WERI-Rb-1 (cell line): ENCODE measurements at regions not wholly inside any gene's neighbourhood (a gene's known extent, or its start where the extent isn't known, plus 50 kb on each side); places are given as distances from the start of the nearest gene placed in this dataset.

Experiments used
- DNase-seq: peaks from one replicate; pipeline ENCODE4 v3.0.0-alpha.2; 2020
- H3K27ac ChIP-seq: fragments of 250-450 bp; sonication (Bioruptor Pico); 2 replicates; pipeline ENCODE4 v1.5.1; 2020; ENCODE audit warnings: mild to moderate bottlenecking, moderate library complexity
- H3K27me3 ChIP-seq: fragments of 250-450 bp; sonication (Bioruptor Pico); 2 replicates; pipeline ENCODE4 v1.5.1; 2021; ENCODE audit warnings: mild to moderate bottlenecking, low read depth, moderate library complexity; ENCODE audit not compliant: insufficient read depth, severe bottlenecking
- H3K36me3 ChIP-seq: fragments of 250-450 bp; sonication (Bioruptor Pico); 2 replicates; pipeline ENCODE4 v1.5.1; 2020; ENCODE audit warnings: mild to moderate bottlenecking, moderate library complexity
- H3K4me3 ChIP-seq: 2 replicates; pipeline ENCODE4 v1.5.1; 2011; ENCODE audit warnings: low read depth, mild to moderate bottlenecking, control low read depth, low read length
- H3K9me3 ChIP-seq: fragments of 250-450 bp; sonication (Bioruptor Pico); 2 replicates; pipeline ENCODE4 v1.5.1; 2021; ENCODE audit warnings: mild to moderate bottlenecking, moderate library complexity; ENCODE audit not compliant: severe bottlenecking
- CTCF ChIP-seq: IDR thresholded peaks from 2 replicates; pipeline ENCODE4 v1.5.1; 2011; ENCODE audit warnings: low read depth, mild to moderate bottlenecking, control low read depth, inconsistent platforms, low read length

- Histone ChIP-seq H3K27me3 (no peaks in the 10 kb centered on the region), H3K9me3 (no peaks in the 10 kb centered on the region), H3K36me3 (no peaks in the 10 kb centered on the region), H3K4me3 (no peak overlapping the region), H3K27ac (no peak overlapping the region)
- no peak for DNase-seq
- TF ChIP-seq CTCF, result no peak
Observed at GRCh38 chr5:89480406-89481007, 597.5 kb upstream of the MEF2C start.

- Histone ChIP-seq H3K9me3 (no peaks in the 10 kb centered on the region), H3K36me3 (no peaks in the 10 kb centered on the region), H3K27ac (no peak overlapping the region), H3K27me3 (no peaks in the 10 kb centered on the region), H3K4me3 (no peak overlapping the region)
- DNase-seq, result no peak
- no peak for TF ChIP-seq CTCF
Observed at GRCh38 chr5:89478851-89479250, 595.9 kb upstream of the MEF2C start.

GRCh38 chr5:89473196-89473595 lies 590.2 kb upstream of the MEF2C start:
- no peaks in the 10 kb centered on the region for H3K27me3 ChIP-seq
- TF ChIP-seq CTCF, result no peak
- no peak overlapping the region for H3K4me3 ChIP-seq
- no peak overlapping the region for H3K27ac ChIP-seq
- H3K36me3 ChIP-seq, result no peaks in the 10 kb centered on the region
- H3K9me3 ChIP-seq, result no peaks in the 10 kb centered on the region
- DNase-seq, result no peak

GRCh38 chr5:89471541-89471940 lies 588.6 kb upstream of the MEF2C start:
- no peak for DNase-seq
- no peak for TF ChIP-seq CTCF
- no peak overlapping the region for H3K27ac ChIP-seq
- H3K36me3 ChIP-seq, result no peaks in the 10 kb centered on the region
- H3K4me3 ChIP-seq, result no peak overlapping the region
- no peaks in the 10 kb centered on the region for H3K9me3 ChIP-seq
- no peaks in the 10 kb centered on the region for H3K27me3 ChIP-seq

- no peak for TF ChIP-seq CTCF
- Histone ChIP-seq H3K36me3 (no peaks in the 10 kb centered on the region), H3K27ac (no peak overlapping the region), H3K9me3 (no peaks in the 10 kb centered on the region), H3K27me3 (no peaks in the 10 kb centered on the region), H3K4me3 (no peak overlapping the region)
- no peak for DNase-seq
Observed at GRCh38 chr5:89471115-89471514, 588.1 kb upstream of the MEF2C start.

GRCh38 chr5:89470658-89471057 lies 587.7 kb upstream of the MEF2C start:
- no peak overlapping the region for H3K27ac ChIP-seq
- no peaks in the 10 kb centered on the region for H3K36me3 ChIP-seq
- TF ChIP-seq CTCF, result no peak
- no peak overlapping the region for H3K4me3 ChIP-seq
- no peaks in the 10 kb centered on the region for H3K27me3 ChIP-seq
- DNase-seq, result no peak
- H3K9me3 ChIP-seq, result no peaks in the 10 kb centered on the region
